DOHH2 (cell line): ENCODE measurements at regions not wholly inside any gene's neighbourhood (a gene's known extent, or its start where the extent isn't known, plus 50 kb on each side); places are given as distances from the start of the nearest gene placed in this dataset.

ENCODE experiments used
- H3F3A ChIP-seq: fragments of 200-600 bp; sonication (generic), shearing (Covaris generic); 2 replicates; pipeline ENCODE4 v1.6.0; 2016; ENCODE audit warnings: antibody characterized with exemption, mild to moderate bottlenecking; ENCODE audit not compliant: control insufficient read depth, insufficient read depth
- H3K27ac ChIP-seq: fragments of 200-600 bp; sonication (generic); 2 replicates; pipeline ENCODE4 v1.5.1; 2014; ENCODE audit warnings: low read depth, mild to moderate bottlenecking, low read length, moderate library complexity
- H3K27me3 ChIP-seq: fragments of 200-600 bp; sonication (generic); 2 replicates; pipeline ENCODE4 v1.6.1; 2014; ENCODE audit warnings: mild to moderate bottlenecking, low read length, mixed read lengths; ENCODE audit not compliant: control insufficient read depth
- H3K36me3 ChIP-seq: fragments of 200-600 bp; sonication (generic); 2 replicates; pipeline ENCODE4 v1.6.1; 2014; ENCODE audit warnings: mild to moderate bottlenecking, low read length, moderate library complexity, mixed read lengths; ENCODE audit not compliant: control insufficient read depth
- H3K4me1 ChIP-seq: fragments of 200-600 bp; sonication (generic); 2 replicates; pipeline ENCODE4 v1.6.1; 2014; ENCODE audit warnings: mild to moderate bottlenecking, low read length, mixed read lengths; ENCODE audit not compliant: control insufficient read depth
- H3K4me2 ChIP-seq: fragments of 200-600 bp; sonication (generic); 2 replicates; pipeline ENCODE4 v1.6.0; 2014; ENCODE audit warnings: mild to moderate bottlenecking, low read length, moderate library complexity
- H3K4me3 ChIP-seq: fragments of 200-600 bp; sonication (generic); 2 replicates; pipeline ENCODE4 v1.5.1; 2014; ENCODE audit warnings: mild to moderate bottlenecking, low read length, mixed read lengths
- H3K79me2 ChIP-seq: fragments of 200-600 bp; sonication (generic); 2 replicates; pipeline ENCODE4 v1.6.1; 2014; ENCODE audit warnings: mild to moderate bottlenecking, low read length, mixed read lengths; ENCODE audit not compliant: control insufficient read depth
- H3K9me2 ChIP-seq: fragments of 200-600 bp; sonication (generic); replicated peaks from 2 replicates; pipeline ENCODE4 v1.6.1; 2014; ENCODE audit warnings: mild to moderate bottlenecking, low read length, mixed read lengths; ENCODE audit not compliant: control insufficient read depth
- H3K9me3 ChIP-seq: fragments of 200-600 bp; sonication (generic); 2 replicates; pipeline ENCODE4 v1.6.1; 2014; ENCODE audit warnings: antibody characterized with exemption, low read length, mixed read lengths; ENCODE audit not compliant: control insufficient read depth, insufficient read depth
- H4K20me1 ChIP-seq: fragments of 200-600 bp; sonication (generic); 2 replicates; pipeline ENCODE4 v1.6.0; 2014; ENCODE audit warnings: low read depth, mild to moderate bottlenecking, antibody characterized with exemption, low read length, moderate library complexity; ENCODE audit not compliant: control insufficient read depth, insufficient read depth
- EZH2phosphoT487 ChIP-seq: fragments of 200-600 bp; sonication (generic); IDR thresholded peaks from 2 replicates; pipeline ENCODE4 v1.6.1; 2017; ENCODE audit warnings: borderline replicate concordance, mild to moderate bottlenecking, antibody characterized with exemption, low read length, moderate library complexity, mixed read lengths
- TF ChIP-seq, protein P1 (sequence below): fragments of 200-600 bp; sonication (generic); IDR thresholded peaks from one replicate; pipeline ENCODE4 v1.5.1; 2014; ENCODE audit warnings: antibody characterized with exemption, mild to moderate bottlenecking, low read depth, low read length; ENCODE audit not compliant: poor library complexity, severe bottlenecking

DNA sequence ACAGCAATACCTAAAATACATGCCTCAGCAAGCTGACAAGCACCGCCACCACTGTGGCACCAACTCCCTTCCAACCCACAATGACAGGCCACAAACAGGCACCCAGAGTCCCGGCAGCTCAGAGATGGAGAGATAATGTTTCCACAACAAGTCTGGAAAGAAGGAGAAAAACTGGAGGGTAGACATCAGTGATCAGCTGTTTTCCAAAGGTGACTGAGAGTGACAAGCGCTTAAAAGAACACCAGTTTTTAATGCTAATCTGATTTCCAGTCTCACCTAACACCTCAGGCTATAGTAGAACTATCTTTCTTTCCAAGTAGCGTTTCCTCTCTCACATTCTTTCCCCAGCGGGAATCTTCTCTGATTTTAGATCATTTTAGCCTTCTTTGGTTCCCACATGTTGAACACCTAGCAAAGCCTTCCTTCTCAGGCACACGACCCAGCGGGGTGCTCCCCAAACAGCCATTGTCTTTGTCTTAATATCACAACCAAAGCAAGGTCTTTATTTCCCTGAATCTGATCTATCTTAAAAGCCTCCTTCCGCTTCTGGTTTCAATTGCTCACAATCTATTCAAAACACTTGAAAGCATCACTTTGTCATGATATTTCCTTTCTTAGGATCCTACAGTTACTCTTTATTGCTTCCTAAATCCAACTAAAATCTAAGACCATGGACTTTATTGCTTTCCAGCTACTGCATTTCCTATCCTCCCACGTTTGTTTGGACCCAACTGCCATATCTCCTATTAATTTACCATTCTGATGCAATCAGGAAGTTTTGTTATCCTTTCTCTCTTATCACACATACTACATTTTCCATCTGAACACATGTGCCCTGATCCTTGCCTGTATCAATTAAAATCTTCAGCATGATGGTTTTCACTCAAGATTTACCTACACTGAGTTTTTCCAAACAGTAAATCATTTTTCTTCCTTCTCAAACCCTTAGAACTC lies 282.7 kb downstream of the ADGB start:
- Histone ChIP-seq H3K27ac (no peak overlapping the region), H3K4me2 (no peak overlapping the region), H3K9me2 (no peaks in the 10 kb centered on the region), H3K27me3 (no peaks in the 10 kb centered on the region), H3K79me2 (no peaks in the 10 kb centered on the region), H3K4me3 (no peak overlapping the region), H3K36me3 (no peaks in the 10 kb centered on the region), H3K9me3 (no peaks in the 10 kb centered on the region), H3K4me1 (peaks cover 5% of the 10 kb centered on the region), H4K20me1 (no peaks in the 10 kb centered on the region), H3F3A (no peaks in the 10 kb centered on the region)
- no peak for TF ChIP-seq EZH2phosphoT487
- TF ChIP-seq, protein P1, sequence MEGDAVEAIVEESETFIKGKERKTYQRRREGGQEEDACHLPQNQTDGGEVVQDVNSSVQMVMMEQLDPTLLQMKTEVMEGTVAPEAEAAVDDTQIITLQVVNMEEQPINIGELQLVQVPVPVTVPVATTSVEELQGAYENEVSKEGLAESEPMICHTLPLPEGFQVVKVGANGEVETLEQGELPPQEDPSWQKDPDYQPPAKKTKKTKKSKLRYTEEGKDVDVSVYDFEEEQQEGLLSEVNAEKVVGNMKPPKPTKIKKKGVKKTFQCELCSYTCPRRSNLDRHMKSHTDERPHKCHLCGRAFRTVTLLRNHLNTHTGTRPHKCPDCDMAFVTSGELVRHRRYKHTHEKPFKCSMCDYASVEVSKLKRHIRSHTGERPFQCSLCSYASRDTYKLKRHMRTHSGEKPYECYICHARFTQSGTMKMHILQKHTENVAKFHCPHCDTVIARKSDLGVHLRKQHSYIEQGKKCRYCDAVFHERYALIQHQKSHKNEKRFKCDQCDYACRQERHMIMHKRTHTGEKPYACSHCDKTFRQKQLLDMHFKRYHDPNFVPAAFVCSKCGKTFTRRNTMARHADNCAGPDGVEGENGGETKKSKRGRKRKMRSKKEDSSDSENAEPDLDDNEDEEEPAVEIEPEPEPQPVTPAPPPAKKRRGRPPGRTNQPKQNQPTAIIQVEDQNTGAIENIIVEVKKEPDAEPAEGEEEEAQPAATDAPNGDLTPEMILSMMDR, result no peak

DNA sequence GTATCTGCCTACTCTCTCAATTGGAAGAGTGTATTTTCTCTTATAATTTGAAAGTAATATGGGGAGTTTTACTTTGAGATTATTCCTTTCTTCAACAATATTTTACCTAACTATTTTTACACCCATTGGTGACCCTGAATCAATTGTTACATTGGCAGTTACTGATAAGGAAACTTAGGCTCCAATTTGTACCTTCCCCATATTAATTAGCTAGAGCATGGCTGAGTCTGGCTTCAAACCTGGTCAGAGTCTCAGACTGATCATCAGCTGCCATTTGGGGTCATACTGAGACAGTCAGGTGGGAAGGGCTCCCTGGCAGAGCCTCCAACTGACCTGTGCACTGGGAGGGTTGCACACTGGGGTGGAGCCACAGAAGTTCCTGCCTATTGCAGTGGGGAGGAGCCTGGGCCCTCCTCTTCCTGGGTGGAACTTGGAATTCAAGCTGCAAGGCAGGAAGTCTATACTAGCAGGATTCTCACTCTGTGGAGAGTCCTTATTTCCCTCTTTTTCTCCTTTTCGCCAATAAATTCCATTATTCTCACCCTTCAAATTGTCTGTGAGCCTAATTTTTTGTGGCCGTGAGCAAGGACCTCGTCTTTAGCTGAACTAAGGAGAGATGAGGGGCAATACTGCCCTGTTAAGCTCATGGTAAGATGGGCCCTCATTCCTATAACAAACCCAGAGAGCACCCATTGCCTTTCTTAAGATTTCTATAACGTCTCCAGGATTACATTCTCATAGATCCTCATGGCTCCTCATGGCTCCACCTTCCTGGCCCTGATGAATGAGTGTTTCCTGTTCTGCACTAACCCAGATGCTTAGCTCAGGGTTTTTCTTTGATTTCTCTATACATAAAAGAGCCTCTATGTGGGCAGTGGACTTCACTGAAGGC lies 285.1 kb downstream of the ADGB start:
- no peaks in the 10 kb centered on the region for H3K36me3 ChIP-seq
- H3F3A ChIP-seq, result no peaks in the 10 kb centered on the region
- H3K4me1 ChIP-seq, result no peaks in the 10 kb centered on the region
- H3K4me2 ChIP-seq, result no peak overlapping the region
- no peaks in the 10 kb centered on the region for H3K27me3 ChIP-seq
- H4K20me1 ChIP-seq, result no peaks in the 10 kb centered on the region
- no peaks in the 10 kb centered on the region for H3K9me2 ChIP-seq
- no peaks in the 10 kb centered on the region for H3K9me3 ChIP-seq
- no peak overlapping the region for H3K4me3 ChIP-seq
- no peaks in the 10 kb centered on the region for H3K79me2 ChIP-seq
- no peak overlapping the region for H3K27ac ChIP-seq
- TF ChIP-seq, protein P1, result no peak
- TF ChIP-seq EZH2phosphoT487, result no peak

DNA sequence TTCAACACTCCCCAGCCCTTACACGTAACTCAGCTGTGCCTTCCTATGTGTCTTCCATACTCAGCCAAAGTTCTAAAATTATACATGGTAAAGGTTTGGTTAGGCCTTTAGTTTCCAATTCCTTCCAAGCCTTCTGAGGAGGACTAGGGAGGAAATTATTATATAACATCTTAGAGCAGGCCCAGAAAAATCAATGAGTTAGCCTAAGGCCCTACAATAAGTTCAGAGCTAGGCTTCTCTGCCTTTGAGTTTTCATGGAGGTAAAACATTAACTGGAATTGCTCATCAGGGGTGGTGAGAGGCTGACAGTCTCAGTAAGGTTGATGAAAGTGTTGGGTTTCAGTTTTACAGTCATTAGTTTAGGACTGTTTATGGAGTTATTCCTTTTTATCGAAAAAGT lies 286.0 kb downstream of the ADGB start:
- TF ChIP-seq, protein P1, result no peak
- no peak for TF ChIP-seq EZH2phosphoT487
- no peaks in the 10 kb centered on the region for H3K9me3 ChIP-seq
- no peak overlapping the region for H3K4me3 ChIP-seq
- no peaks in the 10 kb centered on the region for H4K20me1 ChIP-seq
- H3K9me2 ChIP-seq, result no peaks in the 10 kb centered on the region
- H3K4me1 ChIP-seq, result no peaks in the 10 kb centered on the region
- no peaks in the 10 kb centered on the region for H3K27me3 ChIP-seq
- H3F3A ChIP-seq, result no peaks in the 10 kb centered on the region
- no peak overlapping the region for H3K4me2 ChIP-seq
- H3K27ac ChIP-seq, result no peak overlapping the region
- no peaks in the 10 kb centered on the region for H3K79me2 ChIP-seq
- H3K36me3 ChIP-seq, result no peaks in the 10 kb centered on the region
